Stimulated activated CD4-positive, alpha-beta T cell treated with anti-CD3 and anti-CD28 coated beads, Interleukin-1b, Interleukin-23, amount 100 ng/mL, for 24 hours (primary cell): ENCODE measurements at regions not wholly inside any gene's neighbourhood (a gene's known extent, or its start where the extent isn't known, plus 50 kb on each side); places are given as distances from the start of the nearest gene placed in this dataset.
"Not testable (repeated sequence)": the region's sequence is repeated elsewhere in the genome, so short reads cannot be mapped to it uniquely, and the experiment has no call there.

Experiments
- DNase-seq, 4 experiments: peaks; one replicate each; pipeline ENCODE4 v3.0.0-alpha.2; 2020; ENCODE audit warnings: low read depth in 4 of 4, low spot score in 1 of 4

GRCh38 chr7:50251765-50252164 is 52.8 kb upstream of the IKZF1 start:
- no peak for DNase-seq

GRCh38 chr7:50246551-50246950 is 58.0 kb upstream of the IKZF1 start:
- no peak for DNase-seq

GRCh38 chr7:50242111-50242510 is 62.4 kb upstream of the IKZF1 start:
- DNase-seq = not testable (repeated sequence)

- DNase-seq = not testable (repeated sequence)
Observed at GRCh38 chr7:50240699-50241098, 63.8 kb upstream of the IKZF1 start.

GRCh38 chr7:50229964-50230363 is 74.6 kb upstream of the IKZF1 start:
- DNase-seq = no peak

- no peak for DNase-seq
Observed at GRCh38 chr7:50228148-50228547, 76.4 kb upstream of the IKZF1 start.

- DNase-seq = no peak
Observed at GRCh38 chr7:50227726-50228125, 76.8 kb upstream of the IKZF1 start.

GRCh38 chr7:50226669-50227068 is 77.8 kb upstream of the IKZF1 start:
- DNase-seq = no peak

GRCh38 chr7:50226145-50226544 is 78.4 kb upstream of the IKZF1 start:
- DNase-seq = no peak

GRCh38 chr7:50221433-50221832 is 83.1 kb upstream of the IKZF1 start:
- no peak for DNase-seq

- DNase-seq = no peak
Observed at GRCh38 chr7:50221028-50221427, 83.5 kb upstream of the IKZF1 start.

GRCh38 chr7:50220273-50220672 is 84.2 kb upstream of the IKZF1 start:
- DNase-seq = no peak

GRCh38 chr7:50217821-50218281 is 86.7 kb upstream of the IKZF1 start:
- DNase-seq = no peak

- no peak for DNase-seq
Observed at GRCh38 chr7:50217401-50217800, 87.1 kb upstream of the IKZF1 start.

- no peak for DNase-seq
Observed at GRCh38 chr7:50216626-50217025, 87.9 kb upstream of the IKZF1 start.

- no peak for DNase-seq
Observed at GRCh38 chr7:50214771-50215170, 89.7 kb upstream of the IKZF1 start.

GRCh38 chr7:50214126-50214670 is 90.3 kb upstream of the IKZF1 start:
- no peak for DNase-seq

- DNase-seq = no peak
Observed at GRCh38 chr7:50213622-50214017, 90.9 kb upstream of the IKZF1 start.

- DNase-seq = no peak
Observed at GRCh38 chr7:50212666-50213621, 91.6 kb upstream of the IKZF1 start.

GRCh38 chr7:50212016-50212325 is 92.5 kb upstream of the IKZF1 start:
- no peak for DNase-seq

GRCh38 chr7:50211130-50212015 is 93.1 kb upstream of the IKZF1 start:
- DNase-seq = no peak

GRCh38 chr7:50210706-50211115 is 93.8 kb upstream of the IKZF1 start:
- no peak for DNase-seq
